ENCODE measurements at regions not wholly inside any gene's neighbourhood (a gene's known extent, or its start where the extent isn't known, plus 50 kb on each side); places are given as distances from the start of the nearest gene placed in this dataset.
"Not testable (repeated sequence)": the region's sequence is repeated elsewhere in the genome, so short reads cannot be mapped to it uniquely, and the experiment has no call there.

DNA sequence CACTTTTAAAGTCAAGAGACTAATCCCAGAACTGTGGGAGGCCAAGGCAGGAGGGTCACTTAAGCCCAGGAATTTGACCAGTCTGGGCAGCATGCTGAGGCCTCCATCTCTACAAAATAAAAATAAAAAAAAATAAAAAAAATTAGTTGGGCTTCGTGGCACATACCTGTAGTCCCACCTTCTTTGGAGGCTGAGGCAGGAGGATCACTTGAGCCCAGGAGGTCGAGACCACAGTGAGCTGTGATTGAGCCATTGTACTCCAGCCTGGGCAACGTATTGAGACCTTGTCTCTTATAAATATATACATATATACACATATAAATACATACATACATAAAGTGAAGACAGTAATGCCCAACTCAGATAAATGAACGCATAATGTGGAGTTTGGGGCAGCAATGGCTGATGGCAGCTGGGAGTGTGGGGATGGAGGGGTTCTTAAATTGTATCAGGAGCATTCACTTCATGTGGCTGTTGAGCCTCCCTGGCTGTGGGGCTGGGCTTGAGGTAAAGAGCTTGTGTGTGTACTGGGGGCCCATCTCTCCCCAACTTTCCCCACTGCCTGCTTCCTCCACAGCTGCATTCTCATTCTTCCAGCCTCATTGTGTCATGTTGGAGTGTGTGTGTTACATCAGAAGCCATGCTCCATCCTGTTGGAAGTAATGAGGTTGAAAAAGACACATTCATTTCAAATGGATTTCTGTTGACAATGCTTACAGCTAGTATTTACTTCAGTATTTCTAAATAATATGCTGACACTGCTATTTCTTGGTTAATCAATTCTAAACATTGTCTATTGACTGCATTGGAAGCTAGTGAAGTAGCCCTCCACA, 96.5 kb upstream of the HS6ST1 start:
- no peak for DNase-seq (ENCODE audit: low read depth)

- no peak for DNase-seq (ENCODE audit: low read depth)
These were observed 97.1 kb upstream of the HS6ST1 start for GRCh38 chr2:128415779-128416061.

DNA sequence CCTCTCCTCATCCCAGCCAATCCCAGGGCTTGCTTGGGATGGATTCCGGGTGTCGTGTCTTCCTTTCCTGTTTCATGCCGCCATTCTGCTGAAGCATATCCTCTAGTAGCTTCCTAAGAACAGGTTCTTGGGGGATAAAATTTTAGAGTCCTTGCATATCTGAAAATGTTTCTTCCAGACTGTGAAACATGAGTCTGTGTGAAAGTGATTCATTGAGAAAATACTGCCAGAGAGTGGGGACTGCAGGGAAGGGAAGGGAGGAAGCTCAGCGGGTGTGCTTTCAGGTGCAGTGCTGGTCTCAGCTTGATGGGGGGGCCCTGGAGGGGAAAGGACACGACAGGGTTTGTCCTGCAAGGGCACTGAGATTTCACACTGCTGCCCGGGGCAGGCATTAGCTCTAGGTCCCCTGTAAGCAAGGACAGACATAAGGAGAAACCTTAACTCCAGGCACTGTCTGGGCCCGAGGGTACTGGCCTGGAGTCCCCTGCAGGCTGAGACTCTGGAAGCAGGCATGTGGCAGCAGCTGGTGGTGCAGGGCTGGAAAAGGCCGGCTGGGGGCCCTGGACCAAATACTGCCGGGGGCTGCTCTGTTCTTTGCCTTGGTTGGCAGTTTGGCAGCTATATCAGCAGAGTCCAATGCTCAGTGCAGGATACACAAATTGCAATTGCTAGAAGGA, 97.6 kb upstream of the HS6ST1 start:
- peak; percentile 30 for DNase-seq (ENCODE audit: low read depth)

DNA sequence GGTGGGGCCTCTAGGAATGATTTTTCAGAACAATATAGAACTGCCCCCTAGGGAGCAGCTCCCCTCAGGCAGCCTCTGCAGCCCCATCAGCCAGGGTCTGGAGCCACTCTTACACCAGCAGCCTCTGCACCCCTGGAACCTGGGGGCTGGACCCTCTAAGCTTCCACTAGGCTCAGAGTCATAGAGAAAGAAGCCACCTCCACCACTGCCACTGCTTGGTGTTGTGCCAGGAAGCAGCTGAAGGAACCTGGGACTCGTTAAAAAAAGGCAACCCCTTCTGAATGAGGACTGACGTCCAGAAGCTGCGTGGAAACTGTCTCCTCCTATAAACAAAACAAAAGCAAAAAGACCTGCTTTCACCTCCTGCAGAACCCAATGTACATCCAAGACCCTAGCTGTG, 98.1 kb upstream of the HS6ST1 start:
- no peak for DNase-seq (ENCODE audit: low read depth)

GRCh38 chr2:128417264-128417663, 98.6 kb upstream of the HS6ST1 start:
- not testable (repeated sequence) for DNase-seq (ENCODE audit: low read depth)

DNA sequence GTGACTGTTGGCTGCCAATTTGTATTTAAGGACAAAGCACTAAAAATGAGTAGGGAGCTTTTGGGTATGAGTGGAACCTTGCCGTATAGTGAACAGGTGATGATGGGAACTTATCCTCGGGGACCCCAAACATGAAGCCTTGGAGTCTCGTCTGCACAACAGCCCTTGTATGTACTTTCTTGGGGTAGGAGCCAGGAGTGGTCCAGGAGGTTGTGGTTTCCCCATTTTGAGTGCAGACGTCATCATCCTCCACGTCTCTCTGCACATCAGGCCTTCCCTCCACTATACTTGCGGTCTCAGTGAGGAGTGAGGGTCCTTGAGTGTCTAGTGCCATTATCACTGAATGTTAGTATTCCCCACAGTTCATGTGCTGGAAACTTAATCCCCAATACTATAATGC, 101.5 kb upstream of the HS6ST1 start:
- DNase-seq (ENCODE audit: low read depth), result no peak

DNA sequence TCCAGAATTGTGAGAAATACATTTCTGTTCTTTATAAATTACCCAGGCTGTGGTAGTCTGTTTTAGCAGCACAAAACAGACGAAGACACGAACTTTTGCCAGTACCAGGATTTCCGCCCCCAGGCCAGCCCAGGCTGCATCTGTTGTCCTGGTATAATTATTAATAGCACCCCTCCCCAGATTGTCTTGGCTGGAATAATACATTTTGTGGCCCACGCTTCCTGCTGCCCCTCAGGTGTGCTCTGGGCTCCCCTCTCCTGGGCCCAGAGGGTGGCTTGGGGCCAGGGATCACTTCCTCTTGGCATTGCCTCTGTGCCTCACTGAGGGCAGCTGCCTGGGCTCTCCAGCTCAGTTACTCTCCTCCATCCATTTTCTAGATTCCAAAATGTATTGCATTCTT, 102.1 kb upstream of the HS6ST1 start:
- no peak for DNase-seq (ENCODE audit: low read depth)

GRCh38 chr2:128421286-128421685, 102.6 kb upstream of the HS6ST1 start:
- no peak for DNase-seq (ENCODE audit: low read depth)

- no peak for DNase-seq (ENCODE audit: low read depth)
These were observed 103.2 kb upstream of the HS6ST1 start for GRCh38 chr2:128421861-128422311.

- DNase-seq (ENCODE audit: low read depth), result peak; percentile 99
These were observed 103.9 kb upstream of the HS6ST1 start for GRCh38 chr2:128422571-128422970.

DNA sequence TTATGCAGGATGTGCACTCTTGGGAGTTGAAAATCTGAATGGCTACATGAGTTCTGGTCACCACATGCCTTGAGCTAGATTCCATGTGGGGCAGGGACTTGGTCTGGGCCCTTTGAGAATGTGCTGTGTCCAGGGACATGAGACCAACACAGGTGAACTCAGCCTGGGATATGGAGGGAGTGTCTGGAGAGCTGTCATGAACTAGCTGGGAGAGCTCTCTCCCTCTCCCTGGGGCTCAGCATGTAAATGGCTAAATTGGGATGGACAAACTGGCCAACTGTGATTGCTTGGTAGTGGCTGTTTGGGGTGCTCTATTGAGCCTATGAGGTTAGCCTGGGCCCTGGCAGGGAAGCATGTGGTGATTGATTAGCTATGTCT, 105.1 kb upstream of the HS6ST1 start:
- no peak for DNase-seq (ENCODE audit: low read depth)

DNA sequence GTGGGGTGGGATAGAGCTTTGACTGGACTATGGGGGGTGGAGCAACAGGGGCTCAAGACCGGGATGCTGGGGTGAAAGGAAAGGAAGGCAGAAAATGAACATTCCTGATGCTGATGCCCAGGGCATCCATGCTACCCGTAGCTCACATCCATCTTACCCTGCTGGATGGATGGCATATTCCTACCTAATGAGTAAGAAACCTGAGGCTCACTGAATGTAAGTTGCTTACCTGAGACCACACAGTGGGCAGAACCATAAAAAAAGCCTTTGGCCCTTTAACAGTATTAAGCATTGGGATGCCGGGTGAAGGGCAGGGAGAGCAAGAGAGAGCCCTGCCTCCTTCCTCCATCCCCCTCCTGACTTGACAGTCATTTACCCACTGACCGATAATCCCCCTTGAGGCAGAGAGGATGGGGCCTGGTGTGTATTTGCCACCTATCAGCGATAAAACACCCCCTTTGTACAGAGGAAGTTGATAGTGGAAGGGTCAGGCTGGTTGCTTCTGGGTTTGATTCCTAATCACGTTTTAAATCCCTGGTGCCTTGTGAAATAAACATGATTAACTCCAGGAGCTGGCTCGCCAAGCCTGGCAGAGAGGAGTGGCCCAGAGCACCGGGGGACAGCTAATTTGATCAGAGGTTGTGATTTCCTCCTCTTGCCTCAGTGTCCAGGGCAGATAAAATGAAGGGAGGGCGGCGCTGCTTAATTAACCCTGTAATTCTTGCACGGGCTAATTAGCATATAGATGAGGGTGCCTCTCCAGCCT, 105.9 kb upstream of the HS6ST1 start:
- no peak for DNase-seq (ENCODE audit: low read depth)

- DNase-seq (ENCODE audit: low read depth), result no peak
These were observed 106.5 kb upstream of the HS6ST1 start for GRCh38 chr2:128425216-128425615.

DNA sequence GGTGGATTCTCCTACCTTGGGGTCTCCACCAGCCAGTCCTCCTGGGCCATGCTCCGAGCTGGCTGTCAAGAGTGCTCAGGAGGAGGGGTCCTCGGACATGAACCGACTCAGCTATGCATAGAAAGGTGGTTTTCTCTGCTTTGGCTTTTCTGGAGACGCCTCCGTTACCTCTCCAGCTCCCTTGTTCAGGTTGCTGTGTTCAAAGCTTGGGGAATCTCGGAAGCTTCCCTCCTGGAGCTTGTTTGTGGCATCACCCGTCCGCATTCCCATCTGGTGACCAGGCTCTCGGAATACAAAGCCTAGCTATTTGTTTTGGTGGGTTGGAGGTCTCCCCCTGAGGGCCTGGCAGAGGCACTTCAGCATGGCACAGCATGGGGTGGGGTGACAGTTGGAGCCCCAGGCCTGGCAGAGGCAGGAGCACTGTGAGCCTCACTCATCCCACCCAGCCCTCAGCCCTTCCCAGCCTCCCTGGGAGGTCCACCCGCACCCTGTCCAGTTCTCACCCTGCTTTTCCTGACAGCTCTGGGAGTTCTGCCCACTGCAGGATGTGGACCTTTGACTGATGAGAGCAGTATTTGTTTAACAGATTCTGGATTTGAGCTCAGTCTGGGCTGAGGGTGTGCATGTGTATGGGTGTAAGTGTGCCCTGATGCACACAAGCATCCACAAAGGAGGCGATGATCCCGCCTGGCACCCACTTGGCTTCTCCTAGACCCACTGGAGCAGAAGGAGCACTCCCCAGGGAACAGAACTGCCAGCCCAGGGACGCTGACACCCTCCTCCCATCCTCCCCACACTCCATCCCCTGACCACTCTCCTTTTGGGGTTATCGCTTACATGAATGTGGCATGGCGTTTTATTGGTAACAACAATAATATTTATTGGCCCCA, 107.3 kb upstream of the HS6ST1 start:
- peak; percentile 61 for DNase-seq (ENCODE audit: low read depth)

DNA sequence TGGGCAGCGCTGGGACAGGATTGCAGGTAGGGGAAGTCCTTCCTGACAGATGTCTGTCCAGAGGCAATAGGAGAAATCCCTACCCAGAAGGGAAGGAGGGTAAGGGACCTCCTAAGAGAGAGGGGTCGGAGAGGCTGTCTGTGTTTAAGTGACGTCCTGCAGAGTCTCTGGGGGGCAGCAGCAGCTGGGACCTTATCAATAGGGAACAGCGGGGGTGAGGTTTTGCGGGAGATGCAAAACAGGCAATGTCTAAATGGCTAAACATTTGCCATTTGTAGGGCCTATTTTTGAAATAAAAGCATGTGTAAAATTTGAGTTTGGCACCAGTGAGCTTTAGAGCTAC, 108.7 kb upstream of the HS6ST1 start:
- DNase-seq (ENCODE audit: low read depth), result no peak

DNA sequence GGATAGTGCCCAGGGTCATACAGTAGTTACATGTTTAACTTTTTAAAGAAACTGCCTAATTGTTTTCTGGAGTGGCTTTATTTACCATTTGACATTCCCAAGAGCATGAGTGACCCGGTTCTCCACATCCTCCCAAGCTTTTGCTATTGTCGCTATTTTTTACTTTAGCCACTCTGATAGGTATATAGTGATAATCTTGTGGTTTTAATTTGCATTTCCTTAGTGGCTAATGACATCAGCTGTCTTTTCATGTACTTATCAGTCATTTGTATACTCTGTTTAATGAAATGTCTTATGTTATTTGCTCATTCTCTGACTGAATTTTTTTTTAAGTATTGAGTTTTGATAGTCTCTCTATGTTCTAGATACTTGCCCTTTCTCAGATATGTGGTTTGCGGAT, 109.7 kb upstream of the HS6ST1 start:
- no peak for DNase-seq (ENCODE audit: low read depth)

DNA sequence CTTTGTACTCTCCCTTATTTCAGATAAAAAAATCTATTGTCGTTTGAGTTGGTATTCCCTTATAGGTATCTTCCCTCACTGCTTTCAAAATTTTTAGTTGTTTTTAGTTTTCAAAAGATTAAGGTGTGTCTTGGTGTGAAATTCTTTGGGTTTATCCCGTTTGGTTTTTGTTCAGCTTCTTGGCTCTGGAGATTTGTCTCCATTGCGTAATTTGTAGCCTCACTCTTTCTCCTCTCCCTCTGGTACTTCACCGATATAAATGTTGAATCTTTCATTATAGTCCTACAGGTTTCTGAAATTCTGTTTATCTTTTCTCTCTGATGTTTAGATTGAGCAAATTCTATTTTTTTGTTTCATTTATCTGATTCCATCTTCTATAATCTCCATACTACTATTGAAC, 113.8 kb upstream of the HS6ST1 start:
- no peak for DNase-seq (ENCODE audit: low read depth)

GRCh38 chr2:128433911-128434550, 115.4 kb upstream of the HS6ST1 start:
- DNase-seq (ENCODE audit: low read depth), result no peak

DNA sequence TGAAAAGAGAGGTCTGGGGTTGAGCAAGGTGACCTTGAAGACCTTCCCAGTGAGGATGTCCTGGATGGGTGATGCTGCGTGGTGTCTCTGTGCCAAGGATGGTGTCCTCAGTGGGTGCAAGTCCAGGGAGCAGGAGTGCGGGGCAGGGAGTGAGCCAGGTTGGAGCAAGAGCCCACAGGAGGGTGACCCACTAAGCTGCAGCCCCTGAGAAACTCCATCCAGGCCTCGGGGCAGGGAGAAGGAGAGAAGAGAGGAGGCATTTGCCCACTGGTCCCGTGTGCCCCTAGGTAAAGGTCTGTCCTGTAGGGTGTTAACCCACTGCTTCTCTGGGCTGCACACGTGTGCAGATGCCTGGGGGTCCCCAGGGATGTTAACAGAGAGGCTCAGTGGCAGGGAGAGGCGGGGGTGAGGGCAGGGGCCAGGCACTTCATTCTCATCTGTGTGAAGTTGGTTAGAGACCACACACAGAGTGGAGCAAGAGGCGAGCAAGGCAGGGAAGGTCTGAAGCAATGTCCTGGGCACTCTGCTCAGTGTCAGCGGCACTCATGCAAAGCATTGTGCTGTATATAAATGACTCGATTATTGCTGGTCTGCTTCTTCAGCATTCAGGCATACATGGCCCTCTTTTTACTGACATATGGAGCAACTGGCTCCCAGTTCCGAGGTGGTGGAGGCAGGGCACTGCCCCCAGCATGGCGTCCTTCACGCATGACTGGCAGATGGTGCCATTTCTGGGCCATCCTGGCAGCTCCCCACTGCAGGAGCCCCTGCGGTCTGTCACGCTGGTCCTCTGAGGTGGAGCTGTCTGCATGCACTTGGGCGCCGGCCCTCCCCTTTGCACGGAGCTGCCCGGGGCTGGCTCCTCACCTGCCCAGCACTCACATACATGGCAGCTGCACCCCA, 117.2 kb upstream of the HS6ST1 start:
- no peak for DNase-seq (ENCODE audit: low read depth)

GRCh38 chr2:128436479-128437203, 118.0 kb upstream of the HS6ST1 start:
- DNase-seq (ENCODE audit: low read depth), result no peak
